NCI-H82 treated with DMSO at 0.1 percent for 48 hours (cell line): ENCODE measurements at regions not wholly inside any gene's neighbourhood (a gene's known extent, or its start where the extent isn't known, plus 50 kb on each side); places are given as distances from the start of the nearest gene placed in this dataset.

Experiments
- DNase-seq: peaks from one replicate; lab custom pipeline; 2025; ENCODE audit not compliant: unreplicated experiment; lab: John Stamatoyannopoulos, UW

DNA sequence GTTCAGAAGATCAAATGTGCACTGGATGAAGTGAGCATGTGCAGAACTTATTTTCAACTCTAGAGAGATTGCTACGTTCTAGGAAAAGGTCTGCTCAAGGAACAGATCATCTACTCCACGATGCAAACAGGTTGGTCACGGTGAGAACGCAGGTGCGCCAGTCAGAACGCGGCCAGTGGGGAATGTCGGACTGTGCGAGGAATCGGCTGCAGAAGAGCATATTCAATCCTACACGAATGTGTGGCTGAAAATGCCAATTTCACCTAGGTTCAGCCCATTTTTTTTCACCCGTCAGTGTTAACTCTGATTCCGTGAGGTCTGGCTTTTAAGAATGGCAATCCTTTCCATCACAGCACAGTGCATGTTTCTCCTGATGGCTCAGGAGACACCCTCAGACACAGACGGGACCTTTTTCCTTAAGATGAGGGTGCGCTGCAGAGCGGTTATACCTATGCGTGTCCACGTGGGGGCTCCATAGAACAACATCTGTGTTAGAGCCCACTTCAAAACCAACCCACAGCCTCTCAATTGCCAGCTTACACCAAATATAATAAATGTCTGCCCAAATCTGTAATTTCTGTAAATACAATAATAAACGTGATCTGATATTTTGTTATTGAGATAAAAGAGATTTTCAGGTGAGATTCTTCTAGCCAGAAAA is 250.4 kb downstream of the FOXA2 start:
- DNase-seq, result peak; percentile 30

- DNase-seq, result no peak
Measured at GRCh38 chr20:22324505-22324904, 259.9 kb downstream of the FOXA2 start.

GRCh38 chr20:22322513-22322912 is 261.9 kb downstream of the FOXA2 start:
- DNase-seq, result no peak

DNA sequence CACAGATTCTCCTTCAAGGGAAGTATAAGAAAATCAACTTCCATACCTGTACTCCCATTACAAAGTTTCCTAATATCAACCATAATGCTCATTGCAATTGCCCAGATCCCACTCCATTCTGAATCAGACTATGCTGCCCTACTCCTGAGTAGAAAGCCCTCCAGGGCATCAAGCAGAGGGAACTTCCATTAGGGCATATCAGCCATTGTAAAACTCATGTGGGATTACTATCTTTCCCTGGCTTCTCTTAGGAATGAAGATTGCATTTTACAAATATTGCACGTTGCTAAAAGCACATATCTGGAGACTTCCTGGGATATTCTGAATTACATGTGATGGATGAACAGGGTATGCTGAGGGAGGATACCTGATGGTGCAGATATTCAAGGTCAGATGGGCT is 263.2 kb downstream of the FOXA2 start:
- no peak for DNase-seq

- no peak for DNase-seq
Measured at GRCh38 chr20:22320245-22320915, 264.0 kb downstream of the FOXA2 start.

DNA sequence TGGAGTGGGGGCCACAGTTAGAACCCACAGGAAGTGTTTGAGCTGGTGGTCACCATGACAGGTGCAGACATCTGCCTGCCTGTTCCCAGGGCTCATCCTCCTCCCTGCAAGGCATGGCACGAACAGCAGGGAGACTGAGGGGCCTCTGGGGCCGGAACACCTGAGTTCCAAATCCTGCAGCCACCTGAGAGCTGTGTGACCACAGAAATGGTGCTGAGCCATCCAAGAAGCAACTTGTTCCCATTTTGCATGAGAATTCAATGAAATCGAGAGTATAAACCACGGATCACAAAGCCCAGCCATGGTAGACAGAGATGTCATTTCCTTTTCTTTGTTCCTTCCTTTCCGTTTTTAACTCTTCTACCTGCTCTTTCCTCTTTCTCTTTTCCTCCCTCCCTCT is 268.6 kb downstream of the FOXA2 start:
- no peak for DNase-seq

GRCh38 chr20:22315073-22315472 is 269.3 kb downstream of the FOXA2 start:
- no peak for DNase-seq

DNA sequence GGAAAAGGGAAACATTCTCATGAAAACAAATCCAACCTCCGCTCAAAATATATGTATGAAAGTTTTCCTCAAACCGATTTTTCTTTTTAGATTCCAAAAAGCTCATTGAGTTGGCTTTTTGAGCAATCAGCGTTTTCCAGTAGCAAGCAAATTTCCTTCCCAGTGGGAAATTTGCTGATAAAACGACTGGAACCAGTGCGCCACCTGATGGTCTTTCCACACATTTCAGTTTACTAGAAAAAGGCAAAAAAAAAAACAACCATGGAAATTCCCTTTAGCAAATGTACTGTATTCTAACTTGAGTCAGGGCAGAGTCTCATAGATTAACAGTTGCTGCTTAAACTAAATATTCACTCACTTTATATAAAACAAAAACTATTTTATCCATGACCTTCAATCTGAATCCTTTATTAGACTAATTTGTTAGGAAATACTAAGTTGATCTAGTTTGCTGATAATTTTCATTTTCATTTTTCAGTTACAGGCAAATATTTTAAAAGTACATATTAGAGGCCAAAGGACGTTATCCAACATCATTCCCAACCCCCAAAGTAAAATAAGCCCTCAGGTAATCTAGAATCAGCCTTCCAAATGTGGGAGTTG is 271.5 kb downstream of the FOXA2 start:
- no peak for DNase-seq

DNA sequence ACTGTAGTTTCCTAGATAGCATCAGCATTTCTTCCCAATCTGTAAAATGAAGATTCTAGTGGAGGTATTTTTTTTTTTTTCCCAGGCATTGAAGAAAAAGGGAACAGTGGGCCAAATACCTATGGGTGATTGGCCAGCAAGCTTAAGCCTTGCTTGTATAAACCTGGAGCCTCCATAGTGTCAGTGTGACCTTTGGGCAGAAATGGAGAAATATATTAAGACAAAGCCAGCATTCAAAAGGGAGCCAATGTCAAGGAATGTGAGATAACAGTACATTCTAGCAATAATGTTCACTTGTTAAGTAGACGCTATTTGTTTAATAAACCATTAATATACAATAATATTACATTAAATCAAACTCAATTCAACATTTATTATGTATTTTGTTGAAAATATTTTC is 275.4 kb downstream of the FOXA2 start:
- no peak for DNase-seq

DNA sequence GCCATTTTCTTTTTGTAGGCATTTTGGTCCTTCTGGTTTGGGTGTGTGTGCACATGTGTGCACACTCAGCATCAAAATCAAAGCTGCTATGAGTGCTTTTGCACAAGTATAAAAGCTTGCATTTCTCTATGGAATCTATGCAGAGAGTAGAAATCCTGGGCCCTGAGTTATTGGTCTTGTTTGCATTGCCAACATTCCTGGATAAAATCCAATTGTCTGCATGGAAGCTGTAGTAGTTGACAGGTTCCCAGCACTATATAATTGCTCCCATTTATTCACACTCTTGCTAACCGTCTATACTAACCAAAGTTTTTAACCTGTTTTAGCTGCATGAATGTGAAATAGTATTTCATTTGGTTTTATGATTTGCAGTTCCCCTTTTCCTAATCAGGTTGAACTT is 277.0 kb downstream of the FOXA2 start:
- no peak for DNase-seq

- no peak for DNase-seq
Measured at GRCh38 chr20:22305381-22305780, 279.0 kb downstream of the FOXA2 start.

DNA sequence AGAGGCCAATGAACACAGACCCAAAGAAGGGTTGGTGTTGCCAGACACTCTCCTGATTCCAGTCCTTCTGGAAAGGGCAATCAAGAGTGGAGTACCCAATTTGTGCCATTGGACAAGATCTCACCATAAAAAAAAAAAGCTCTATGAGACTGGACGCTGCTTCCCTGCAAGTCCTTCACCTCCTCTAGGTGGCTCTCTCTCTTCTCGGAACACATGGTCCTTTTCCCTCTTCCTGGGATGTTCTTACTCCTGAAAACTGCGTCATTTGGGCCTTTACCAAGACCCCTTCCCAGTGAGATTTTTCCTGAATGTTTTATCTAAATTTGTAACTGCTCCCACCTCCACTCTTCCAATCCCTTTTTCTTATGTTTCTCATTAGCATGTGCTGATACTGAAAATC is 280.8 kb downstream of the FOXA2 start:
- DNase-seq, result no peak

DNA sequence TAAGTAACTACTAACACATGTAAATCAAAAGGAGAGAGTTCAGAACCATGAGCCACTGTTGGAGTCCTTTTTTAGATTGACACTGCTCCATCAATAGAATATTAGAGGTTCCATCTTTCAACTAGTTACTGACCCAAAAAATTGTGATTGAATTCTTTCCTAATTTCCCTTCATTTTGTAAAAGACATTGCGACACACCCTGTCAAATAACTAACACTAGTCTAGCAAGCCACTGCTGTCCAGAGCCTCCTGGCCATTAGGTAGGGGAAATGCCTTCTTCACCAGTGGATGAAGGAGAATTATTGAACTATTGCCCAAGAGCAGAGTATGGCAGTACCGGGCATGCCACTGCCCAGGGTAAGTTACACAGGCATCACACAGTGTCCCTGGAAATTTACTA is 282.3 kb downstream of the FOXA2 start:
- no peak for DNase-seq

DNA sequence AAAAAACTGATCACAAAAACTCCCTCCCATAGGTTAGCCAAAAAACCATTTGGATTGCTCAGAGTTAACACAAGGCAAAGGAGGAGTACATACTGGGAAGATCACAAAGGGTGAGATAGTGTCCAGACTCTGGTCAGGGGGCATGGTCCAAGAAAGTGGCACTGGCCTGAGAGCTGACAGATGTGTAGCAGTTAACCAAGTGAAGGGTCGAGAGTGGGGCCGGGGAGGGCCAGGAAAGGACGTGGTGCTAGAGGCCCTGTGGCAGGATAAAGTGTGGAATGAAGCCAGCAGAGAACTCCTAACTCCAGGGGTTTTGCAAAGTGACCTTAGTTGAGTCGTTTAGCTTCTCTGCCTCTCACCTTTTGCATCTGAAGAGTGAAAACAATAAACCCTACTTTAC is 290.5 kb downstream of the FOXA2 start:
- DNase-seq, result no peak

DNA sequence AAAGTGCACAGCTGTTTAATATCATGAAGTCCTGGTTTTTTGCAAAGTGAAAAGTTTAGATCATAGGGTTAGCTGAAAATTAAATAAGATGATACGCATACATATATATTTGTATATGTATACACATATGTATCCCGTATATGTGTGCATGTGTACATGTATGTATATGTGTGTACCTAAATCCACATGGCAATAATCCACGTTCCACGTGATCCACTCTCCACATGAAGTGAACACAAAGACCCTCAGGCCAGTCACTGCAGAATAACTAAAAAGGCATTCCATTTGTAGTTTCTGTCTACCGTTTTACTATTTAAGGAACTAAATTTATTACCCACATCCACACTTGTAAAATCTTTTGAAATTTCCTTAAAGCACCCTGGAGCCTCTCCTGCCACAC is 294.9 kb downstream of the FOXA2 start:
- no peak for DNase-seq

GRCh38 chr20:22288957-22289356 is 295.4 kb downstream of the FOXA2 start:
- no peak for DNase-seq

GRCh38 chr20:22288156-22288555 is 296.2 kb downstream of the FOXA2 start:
- no peak for DNase-seq

- no peak for DNase-seq
Measured at GRCh38 chr20:22285555-22285954, 298.8 kb downstream of the FOXA2 start.

- no peak for DNase-seq
Measured at GRCh38 chr20:22282696-22283095, 301.7 kb downstream of the FOXA2 start.

DNA sequence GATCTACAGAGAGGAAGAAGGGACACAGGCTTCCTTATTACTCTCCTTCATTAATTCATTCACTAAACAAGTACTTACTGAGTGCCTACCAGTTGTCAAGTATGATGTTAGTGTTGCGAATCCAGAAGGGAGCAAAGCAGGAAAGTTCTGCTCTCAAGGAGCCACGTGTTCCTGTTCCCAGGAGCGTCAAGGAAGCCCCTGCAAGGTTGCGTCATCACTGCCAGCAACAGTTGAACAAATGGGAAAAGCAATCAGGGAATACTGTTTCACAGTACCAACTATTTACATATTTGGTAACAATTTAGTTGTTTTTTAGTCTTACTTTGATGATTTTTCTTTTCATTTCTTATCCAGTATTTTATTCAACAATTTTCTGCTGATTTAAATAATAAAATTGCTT is 310.0 kb downstream of the FOXA2 start:
- no peak for DNase-seq

- no peak for DNase-seq
Measured at GRCh38 chr20:22268675-22269074, 315.7 kb downstream of the FOXA2 start.

DNA sequence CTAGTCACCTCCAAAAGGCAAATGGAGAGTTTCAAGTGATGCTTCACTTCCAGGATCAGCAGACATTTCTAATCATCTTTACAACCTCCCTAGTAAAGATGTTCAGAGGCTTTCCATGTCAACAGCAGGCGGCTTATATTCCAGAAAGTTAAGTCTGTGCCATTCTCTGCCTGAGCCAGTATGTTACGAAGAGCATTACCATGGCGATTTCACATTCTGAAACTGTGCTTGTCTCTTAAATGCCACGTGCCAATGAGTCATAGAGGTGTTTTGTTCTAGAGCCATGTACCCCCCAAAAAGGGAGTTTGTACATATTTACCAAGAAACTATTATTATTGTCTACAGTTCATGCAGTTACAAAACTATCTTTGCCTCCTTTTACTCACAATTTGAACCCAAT is 319.5 kb downstream of the FOXA2 start:
- no peak for DNase-seq

- DNase-seq, result no peak
Measured at GRCh38 chr20:22260506-22260905, 323.9 kb downstream of the FOXA2 start.
